GM18502 (cell line): ENCODE measurements at regions not wholly inside any gene's neighbourhood (a gene's known extent, or its start where the extent isn't known, plus 50 kb on each side); places are given as distances from the start of the nearest gene placed in this dataset.
"Not testable (repeated sequence)": the region's sequence is repeated elsewhere in the genome, so short reads cannot be mapped to it uniquely, and the experiment has no call there.

Experiments
- ATAC-seq: cut with Tn5 transposase; IDR thresholded peaks from one replicate; pipeline ENCODE4 v1.9.1; 2021; ENCODE audit warnings: mild to moderate bottlenecking; ENCODE audit not compliant: unreplicated experiment, poor library complexity

DNA sequence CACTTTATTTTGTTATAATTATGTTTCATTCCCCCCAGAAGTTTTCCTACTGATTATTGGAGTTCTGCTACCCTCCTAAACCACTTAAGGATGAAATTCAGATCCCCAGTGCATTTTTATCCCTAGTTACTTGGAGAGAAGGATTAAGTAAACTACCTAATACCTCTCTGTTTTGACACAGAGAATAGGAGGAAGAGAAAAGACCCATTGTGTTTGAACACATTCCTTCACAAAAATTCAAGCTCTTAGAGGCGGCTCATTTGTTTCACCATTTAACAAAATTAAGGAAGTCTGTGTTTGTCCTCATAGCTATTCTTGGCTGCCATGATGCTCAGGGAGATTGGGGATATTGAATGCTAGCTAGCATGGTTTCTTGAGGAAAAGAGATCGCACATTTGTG is 492.6 kb downstream of the EBF1 start:
- no peak for ATAC-seq

DNA sequence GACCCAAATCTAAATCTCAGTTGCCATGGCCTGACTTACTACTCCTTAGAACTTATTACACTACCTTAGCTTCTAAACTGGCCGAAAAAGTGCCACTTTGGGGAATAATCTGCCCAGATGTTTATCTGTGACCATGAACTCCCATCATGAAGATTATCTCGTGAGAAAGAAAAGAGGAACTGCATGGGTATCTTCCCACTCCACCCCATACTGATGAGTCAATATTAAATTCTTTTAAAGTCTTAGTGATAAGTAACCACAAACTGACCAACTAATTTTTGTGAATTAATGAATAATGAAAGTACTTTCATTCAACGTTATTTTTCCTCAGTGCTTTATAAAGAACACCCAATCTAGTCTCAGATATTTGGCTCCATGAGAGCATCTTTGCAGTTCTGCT is 493.5 kb downstream of the EBF1 start:
- ATAC-seq, result no peak

DNA sequence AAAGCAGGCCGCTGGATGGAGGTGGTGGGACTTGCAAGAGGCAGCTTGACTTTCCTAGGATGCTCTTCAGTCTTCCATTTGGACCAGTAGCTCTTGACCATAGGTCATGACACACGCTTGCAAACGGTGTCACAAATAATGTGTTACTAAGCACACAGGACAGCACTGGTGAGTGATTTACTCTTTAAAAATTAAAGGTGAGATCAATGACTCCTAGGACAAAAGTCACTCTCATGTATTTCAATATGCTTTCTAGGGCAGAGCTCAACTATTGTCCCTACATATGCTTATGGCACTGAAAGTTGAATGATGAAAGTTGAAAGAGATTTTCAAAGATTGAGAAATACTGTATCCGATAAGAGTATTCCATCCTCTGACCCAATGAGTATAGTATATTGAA is 496.7 kb downstream of the EBF1 start:
- ATAC-seq, result no peak

DNA sequence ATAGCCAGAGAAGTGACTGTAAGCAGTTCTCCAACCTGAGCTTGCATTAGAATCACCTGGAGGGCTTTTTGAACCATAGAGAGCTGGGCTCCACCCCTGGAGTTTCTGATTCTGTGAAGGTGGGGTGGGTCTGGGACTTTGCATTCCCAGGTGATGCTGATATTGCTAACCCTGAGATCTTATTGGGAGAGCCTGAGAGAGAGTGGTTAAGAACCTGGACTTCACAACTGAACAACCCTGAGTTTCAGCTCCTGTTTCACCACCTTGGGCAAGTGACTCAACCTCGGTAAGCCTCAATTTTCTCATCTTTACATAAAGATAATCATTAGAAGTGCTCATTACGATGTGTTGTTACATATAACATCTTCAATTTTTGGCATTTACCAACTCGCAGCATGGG is 498.6 kb downstream of the EBF1 start:
- no peak for ATAC-seq

DNA sequence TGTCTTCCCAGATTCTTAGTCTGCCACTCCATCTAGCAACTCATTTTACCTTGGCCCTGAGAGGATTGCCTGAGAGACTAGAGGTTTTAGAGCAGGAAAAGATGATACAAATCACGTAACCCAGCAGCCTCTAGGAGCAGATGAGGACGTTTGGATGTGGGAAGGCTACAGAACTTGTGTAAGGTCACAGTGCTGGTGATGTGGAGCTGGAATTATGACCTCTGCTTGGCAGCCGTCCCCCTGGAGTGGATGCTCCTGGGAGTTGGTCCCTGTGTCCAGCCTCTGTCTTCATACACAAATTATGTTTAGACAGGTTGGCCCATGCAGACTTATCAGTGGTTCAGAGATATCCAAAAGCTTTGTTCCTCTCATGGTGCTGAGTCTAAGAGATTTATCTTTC is 499.0 kb downstream of the EBF1 start:
- no peak for ATAC-seq

DNA sequence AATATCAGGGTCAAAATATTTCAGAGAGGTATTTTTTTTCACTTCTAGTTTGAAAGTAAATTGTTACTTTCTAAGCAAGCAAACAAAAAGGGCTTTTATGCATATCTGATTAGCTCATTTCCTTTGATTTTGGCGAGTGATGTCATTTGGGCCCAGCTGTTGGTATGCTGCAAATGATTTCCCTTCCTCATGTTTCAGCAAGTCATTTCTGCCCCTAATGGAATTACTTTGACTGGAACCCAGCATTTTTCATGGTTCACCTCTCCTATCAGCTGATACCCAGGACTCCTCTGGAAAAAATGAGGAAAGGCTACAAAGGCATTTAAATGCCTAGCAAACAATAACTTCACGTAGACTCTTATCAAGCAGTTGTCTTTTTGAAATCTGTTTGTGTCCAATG is 500.6 kb downstream of the EBF1 start:
- no peak for ATAC-seq

DNA sequence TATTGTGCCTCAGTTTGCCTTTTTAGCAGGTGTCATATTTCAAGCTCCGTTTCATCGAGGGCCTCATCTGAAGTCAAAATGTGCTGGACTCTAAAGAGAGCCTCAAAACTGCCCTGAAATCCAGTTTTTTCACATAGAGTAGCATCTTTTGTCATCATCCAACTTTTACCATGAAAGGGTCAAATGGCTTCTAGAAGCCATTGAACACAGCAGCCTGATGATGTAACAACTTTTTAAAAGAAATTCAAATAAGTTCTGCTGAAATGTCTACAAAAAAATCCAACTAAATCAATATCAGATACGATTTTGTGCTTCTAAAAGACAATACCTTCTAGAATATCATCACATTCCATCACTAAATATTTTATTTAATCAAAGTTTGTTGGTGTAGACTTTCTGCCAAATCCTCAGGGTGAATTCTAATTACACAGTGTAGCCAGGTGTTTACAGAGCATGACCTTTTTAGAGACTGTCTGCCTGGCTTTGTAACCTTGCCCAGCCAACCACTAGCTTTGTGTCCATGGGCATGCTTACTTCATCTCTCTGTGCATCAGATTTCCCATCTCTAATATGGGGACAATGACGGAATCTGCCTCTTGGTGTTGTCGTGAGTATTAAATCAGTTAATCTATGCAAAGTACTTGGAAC is 505.0 kb downstream of the EBF1 start:
- ATAC-seq, result no peak

DNA sequence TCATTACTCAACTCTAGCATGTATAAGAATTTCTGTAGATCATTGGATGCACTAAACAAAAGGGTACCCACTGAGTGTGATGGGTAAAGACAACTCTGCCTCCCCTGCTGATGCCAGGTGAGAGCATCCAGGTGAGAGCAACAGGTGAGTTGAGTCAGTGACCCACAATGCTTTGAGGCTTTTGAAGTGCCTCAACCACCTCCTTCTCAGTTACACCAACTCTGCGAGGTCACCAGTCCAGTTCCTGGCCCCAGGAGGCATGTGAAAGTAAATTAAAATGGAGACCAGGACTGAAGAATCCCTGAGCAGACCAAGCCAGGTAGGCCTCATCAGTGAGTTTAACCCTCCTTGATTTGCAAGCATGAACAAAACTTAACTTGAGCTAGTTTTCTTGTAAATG is 505.8 kb downstream of the EBF1 start:
- ATAC-seq, result no peak

DNA sequence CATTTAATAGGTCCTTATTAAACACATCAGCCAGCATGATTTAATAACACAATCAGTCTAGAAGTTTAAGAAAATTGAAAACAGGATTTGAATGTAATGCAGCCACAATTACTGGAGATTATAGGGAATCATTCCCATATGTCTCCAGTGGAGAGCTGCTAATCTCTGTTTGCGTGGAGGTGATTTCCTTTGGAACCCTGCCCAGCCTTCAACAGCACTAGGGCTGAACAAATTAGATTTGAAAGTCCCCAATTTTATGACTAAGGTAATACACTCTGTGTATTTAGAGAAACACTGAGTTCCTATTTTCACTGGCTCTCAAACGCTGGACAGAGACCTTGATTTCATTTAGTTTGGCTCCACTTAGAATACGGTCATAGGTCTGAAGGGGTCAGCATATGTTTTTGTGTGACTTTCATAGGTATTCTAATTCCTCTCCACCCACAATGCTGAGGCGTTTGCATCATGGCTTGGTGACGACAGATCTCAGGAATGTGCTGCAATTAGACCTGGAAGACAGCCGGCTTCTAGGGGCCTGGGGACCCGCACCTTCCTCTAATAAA is 508.3 kb downstream of the EBF1 start:
- no peak for ATAC-seq

DNA sequence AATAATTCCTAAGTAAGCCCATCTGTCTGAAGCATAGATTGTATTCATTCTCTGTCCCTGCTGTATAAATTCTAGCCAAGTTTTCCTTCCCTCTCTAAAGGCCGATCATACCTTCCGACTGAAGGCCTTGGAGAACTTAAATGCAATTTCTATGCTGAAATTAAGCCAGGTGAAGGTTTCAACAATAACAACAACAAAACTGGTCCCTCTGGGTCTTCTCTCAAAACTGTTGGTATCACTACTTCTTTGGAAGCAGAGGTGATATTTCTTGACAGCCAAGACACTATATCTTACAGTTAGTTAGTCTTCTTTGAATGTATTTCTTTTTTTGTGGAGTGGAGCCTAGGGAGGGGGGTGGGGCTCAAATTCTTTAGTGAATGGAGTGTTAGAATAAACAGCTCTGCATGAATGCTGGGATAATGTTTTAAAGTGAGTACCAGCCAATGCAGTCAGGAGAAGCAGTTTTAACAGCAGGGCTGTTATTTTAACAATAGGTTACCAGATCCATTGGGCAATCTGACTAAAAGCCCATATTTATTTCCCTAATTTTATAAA is 508.9 kb downstream of the EBF1 start:
- ATAC-seq, result no peak

DNA sequence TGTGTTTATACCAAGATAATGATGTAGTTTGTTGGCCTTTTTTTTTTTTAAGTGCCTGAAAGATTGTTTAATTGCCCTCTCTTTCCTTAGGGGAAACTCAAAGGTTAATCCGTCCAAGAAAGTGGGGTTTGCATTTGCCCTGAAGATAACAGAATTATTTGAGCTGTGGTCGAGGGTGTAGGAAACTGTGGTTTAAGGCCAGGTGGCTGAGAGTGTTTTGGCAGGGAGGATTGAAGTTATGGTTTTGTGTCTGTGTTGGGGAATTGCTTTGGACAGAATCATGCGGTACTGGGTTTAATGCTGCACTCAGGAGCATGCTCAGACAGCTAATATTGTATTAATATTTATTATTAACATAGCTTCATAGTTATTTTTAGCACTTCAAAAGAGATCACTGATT is 509.8 kb downstream of the EBF1 start:
- ATAC-seq, result no peak

DNA sequence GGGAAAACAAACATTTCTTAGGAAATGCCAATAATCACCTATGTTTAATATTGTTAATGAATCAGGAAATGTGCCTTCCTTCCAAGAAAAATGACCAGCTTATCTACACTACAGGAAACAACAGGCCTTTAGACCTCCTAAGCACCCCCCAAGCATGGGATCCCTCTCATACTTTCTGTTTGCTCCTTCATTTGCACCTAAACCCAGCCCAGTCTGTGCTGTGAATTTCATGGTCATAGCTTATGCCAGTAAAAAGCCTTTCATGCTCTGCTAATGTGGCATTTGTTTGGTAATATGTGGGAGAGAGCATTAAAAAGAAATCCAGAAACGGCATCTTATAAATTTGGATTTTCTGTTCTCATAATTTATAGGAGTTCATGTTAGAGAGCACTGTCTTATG is 511.1 kb downstream of the EBF1 start:
- no peak for ATAC-seq

DNA sequence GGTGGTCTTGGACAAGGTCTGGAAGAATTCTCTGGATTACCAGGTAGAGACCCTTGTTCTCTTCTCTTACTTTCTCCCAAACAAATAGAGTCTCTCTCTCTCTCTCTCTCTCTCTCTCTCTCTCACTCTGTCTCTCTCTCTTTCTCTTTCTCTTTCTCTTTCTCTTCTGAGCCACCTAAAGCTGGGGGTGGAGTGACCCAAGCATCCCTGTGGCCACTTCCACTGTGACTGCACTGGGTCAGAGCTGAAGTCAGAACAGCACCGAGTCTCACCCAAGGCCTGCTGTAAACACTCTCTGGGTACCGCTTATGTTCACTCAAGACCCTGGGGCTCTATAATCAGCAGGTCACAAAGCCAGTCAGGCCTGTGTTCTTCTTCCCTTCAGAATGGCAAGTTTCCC is 513.7 kb downstream of the EBF1 start:
- no peak for ATAC-seq

DNA sequence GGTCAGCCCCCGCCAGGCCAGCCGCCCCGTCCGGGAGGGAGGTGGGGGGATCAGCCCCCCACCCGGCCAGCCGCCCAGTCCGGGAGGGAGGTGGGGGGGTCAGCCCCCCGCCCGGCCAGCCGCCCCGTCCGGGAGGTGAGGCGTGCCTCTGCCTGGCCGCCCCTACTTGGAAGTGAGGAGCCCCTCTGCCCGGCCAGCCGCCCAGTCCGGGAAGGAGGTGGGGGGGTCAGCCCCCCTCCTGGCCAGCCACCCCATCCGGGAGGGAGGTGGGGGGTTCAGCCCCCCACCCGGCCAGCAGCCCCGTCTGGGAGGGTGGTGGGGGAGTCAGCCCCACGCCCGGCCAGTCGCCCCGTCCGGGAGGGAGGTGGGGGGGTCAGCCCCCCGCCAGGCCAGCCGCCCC is 517.0 kb downstream of the EBF1 start:
- not testable (repeated sequence) for ATAC-seq

DNA sequence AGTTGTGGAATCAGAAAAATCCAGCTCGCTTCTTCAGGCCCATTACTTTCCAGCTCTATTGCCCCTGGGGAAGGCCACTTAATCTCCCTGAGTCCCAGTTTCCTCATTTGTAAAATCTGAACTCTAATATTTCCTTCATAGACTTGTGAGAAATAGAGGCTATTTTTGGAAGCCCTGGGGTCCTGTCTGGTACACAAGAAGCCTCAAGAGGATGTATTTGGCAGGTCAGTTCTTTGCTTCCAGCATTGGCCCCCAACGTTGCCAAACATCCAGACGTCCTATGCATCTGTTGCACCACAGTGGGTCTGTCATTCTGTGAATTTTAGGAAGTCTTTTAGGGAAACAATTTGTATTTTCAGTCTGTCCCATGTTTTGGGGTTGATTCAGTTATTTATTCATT is 525.9 kb downstream of the EBF1 start:
- ATAC-seq, result no peak

DNA sequence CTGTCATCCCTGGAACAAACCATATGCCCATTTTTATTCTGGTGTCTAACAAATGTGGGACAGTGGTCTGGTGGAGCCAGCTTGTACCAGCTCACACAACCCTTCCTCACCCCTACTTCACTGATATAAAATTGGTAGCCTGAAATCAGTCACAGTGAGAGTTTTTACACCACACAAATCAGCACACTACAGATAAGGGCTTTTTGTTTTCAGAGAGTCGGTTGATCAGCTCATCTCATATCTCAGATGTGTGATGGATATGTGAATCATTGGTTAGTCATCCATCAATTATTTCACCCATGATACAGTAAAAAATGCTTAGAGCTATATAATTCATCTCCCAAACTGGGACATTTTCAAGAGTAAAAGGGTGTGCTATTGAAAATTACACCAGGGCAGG is 529.2 kb downstream of the EBF1 start:
- no peak for ATAC-seq

DNA sequence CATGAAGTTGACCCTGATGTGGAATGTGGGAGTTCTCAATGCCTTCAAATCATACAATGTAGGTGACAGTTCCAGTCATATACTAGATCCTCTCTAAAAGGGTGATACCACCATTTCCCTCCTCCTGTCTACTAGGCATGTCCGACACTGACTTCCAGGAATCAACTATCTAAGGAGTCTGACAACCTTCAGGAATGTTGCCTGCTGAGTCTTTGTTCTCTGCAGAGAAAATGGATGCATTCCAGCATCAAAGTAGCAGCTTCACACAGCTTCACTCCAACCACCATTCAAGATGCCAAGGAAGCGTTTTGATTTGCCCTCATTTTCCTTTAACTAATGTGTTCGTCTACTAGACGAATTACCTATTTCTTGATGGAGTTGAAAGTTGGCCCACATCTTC is 530.2 kb downstream of the EBF1 start:
- no peak for ATAC-seq

DNA sequence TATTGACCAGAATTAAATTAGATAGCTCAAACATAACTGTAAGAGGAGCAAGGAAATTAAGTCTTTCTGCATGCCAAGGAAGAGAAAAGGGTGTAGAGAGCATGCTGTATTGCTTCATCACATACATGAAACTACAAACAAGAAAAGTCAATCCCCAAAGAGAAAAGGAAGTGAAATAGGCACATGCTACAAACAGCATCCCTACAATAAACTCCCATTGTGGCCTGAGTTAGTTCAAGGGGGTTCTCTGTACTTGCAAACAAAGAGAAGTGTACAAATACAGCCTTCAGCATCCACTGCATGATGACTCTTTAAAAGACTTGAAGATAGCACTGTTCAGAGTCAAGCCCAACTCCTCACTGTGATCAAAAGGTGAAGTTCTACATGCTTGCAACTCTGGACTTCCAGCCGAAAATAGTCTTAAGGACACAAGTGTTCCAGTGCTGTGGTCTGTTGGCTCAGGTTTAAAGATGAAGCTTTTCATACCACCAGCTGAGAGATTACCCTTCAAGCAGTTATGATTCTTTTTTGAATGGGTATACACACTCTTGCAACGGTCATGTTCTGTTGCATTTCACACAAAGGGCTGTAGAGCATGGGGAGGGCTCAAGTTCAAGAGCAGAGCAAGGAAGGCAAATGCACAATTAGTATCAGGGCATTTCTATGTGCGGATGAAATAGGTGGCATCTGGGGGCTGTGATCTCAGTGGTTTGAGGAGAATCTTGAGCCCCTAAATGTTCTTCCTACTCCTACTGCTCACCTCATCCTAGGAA is 534.5 kb downstream of the EBF1 start:
- no peak for ATAC-seq

DNA sequence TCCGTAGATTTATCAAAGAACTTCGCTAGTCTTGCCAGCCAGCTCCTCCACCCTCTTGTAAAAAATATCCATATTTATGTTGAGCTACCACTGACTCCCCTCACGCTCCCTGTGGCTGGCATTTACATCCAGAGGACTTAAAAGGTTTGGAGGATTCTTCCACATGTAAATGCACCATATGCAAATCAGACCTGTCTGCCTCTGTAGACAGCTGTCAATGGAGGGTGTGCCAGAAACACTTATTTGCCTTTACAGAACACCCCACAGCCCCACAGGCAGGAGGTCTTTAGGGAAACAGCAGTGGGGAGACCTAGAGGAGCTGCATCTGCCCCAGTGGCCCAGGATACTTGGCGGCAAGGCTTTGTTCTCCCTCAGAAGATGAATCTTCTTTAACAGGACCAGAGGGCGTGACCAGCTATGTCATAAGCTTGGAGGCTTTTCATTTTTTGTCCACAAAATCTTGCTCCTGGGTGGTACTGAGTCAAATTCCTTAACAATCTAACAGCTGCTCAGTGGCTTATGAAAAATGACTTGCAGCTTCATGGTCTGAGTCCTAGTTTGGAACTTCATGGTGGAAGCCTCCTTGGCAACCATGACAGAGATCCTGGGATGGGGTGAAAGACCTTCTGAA is 535.8 kb downstream of the EBF1 start:
- ATAC-seq, result no peak

DNA sequence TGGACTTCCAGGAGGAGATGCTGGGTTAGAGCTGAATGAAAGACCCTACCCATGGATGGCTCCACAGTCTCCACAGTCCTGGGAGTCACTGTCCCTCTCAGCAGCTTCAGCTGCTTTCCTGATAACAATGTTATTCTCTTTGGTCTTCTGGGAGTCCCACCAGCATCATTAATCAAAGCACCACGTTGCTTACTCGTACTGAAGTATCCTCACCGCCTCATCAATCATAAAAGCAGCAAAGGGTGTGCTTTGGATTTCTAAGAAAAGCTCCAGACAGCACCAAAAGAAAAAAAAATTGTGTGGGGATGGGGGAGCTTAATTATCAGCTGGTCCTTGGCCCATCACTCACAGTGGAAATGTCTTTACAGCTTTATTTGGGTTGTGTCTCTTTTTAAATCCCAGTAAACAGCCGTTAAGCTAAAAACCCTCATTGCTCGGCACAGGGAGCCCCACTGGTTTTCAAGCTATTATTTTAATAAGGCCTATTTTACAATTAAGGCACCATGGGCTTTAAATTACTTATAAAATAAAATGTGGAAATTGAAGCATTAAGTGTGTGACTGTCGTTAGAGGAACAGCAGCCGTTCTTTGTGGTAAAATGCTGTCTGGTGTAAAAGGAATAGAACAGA is 538.0 kb downstream of the EBF1 start:
- no peak for ATAC-seq

DNA sequence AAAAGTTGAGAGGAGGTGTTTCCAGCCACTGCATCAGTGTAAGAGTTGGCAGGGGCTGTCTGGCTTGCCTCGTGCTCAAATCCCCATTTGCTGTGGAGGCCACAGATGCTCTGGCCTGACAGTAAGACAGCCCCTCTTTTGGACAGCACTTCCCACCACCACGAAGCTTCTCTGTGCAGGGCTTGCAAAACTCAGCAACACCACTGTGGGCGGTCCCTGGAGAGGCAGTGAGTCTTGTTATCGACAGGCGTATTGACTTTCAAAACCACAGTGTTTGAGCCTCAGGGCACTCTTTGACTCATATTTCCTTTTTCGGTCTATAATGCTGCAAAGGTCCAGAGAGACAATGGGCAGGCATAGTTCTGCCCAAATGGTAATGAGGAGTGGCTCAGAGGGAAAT is 539.5 kb downstream of the EBF1 start:
- ATAC-seq, result peak; percentile 91
